CD4-positive, alpha-beta T cell treated with Interferon gamma for 1 hour (primary cell): ENCODE measurements at regions not wholly inside any gene's neighbourhood (a gene's known extent, or its start where the extent isn't known, plus 50 kb on each side); places are given as distances from the start of the nearest gene placed in this dataset.
"Not testable (repeated sequence)": the region's sequence is repeated elsewhere in the genome, so short reads cannot be mapped to it uniquely, and the experiment has no call there.

ENCODE experiments used
- DNase-seq: peaks from one replicate; pipeline ENCODE4 v3.0.0-alpha.2; 2020

GRCh38 chr4:9604893-9605190 lies 160.6 kb downstream of the DEFB131A start:
- DNase-seq: not testable (repeated sequence)

DNA sequence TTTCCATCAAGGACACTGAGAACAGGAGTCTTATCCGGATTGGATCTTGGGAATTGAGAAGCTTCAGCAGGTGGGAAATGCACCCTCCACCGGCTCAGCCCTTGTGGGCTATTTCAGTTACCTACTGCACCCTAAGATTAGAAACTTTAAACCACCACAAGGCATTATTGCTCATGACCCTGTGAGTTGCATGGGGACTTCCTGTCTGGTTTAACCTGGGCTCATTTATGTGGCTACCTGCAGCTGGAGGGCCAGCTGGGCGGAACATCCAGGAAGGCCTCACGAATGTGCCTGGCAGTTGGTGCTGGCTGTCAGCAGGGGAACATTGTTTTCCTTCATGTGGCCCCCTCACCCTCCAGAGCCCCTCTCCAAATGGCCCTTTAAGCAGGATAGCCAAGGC lies 164.1 kb downstream of the DEFB131A start:
- DNase-seq: no peak

DNA sequence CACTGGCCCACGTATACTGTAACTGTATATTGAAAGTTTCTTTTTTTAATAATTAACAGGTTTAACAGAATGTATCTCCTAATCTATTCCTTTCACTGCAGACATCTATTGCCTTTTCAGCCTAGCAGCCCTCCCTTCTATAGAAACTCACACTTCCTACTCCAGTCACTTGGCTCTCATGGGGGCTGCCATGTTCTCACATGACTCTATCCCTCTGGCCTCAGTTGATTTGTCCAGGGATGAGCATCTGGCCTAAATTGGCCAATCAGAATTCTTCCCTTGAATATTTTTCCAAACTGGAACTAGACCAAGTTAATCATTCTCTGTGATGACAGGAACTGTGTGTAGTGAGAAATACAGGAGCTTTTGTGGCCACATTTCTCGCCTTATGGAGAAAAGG lies 166.1 kb downstream of the DEFB131A start:
- DNase-seq: not testable (repeated sequence)

DNA sequence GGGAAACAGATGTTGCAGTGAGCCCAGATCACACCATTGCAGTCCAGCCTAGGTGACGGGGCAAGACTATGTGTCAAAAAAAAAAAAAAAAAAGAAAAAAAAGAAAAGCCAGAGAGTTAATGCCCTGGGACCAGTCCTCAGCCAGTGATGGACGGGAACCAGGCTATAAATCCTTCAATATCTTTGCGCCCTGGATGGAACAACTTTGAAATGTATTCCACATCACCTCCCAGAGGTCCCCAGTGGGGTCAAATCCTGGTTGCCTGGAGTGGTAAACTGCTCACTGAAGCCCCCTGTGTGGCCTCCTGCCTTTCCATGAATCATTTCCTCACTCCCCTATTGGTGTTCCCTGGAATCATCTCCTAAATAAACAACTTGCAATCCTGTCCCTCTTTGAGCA lies 166.9 kb downstream of the DEFB131A start:
- no peak for DNase-seq

DNA sequence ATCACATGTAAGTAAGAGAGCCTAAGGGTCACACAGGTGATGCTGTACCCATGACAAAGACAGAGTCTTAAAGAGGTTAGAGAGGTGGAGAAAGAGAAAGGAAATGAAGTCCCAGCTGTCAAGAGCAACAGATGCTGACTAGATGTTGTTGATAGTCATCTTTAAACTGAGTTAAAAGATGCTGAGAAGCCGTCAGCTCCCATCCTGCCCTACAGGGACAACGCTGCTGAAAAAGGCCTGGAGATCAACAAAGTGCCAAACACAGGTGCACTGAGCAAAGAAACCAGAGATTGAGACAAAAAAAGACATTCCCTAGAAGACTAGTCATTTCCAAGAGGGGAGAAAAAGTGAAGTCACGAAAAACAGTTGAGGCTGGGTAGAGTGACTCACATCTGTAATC lies 145.0 kb upstream of the DRD5 start:
- DNase-seq: not testable (repeated sequence)

DNA sequence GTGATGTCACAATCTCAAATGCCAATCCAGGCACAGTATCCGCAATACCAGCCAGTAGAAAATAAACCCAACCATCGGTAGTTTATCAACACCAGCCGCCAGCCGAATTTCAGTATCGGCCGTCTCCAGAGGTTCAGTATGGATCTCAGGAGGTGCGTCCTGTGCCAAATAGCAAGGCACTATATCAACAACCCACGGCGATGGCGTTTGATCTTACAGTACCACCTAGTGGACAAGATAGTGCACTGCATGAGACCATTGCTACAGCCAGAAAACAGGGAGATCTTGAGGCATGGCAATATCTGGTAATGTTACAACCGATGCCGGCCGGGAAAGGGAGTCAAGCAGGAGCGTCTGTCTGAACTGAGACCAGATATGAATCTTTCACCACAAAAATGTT lies 121.8 kb upstream of the DRD5 start:
- DNase-seq: not testable (repeated sequence)

- not testable (repeated sequence) for DNase-seq
Observed at GRCh38 chr4:9660955-9661354, 120.5 kb upstream of the DRD5 start.

DNA sequence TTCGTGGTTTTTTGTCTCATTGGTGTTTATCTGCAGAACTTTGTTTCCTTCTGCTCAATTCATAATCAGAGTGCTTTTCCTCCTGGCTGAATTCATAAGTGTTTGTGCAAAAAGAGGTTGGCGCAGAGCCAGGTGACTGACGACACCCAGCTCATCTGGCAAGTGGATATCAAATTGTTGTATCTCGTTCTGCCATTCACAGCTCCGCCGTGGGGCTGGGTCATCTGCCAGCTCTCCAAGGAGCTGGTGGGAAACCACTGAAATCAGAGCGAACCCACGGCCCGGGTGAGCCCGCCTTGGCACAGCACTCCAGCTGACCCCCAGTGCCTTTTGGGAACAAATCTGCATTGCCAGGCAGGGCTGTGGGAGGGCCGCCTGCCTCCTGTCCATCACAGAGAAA lies 110.7 kb upstream of the DRD5 start:
- DNase-seq: not testable (repeated sequence)

GRCh38 chr4:9677357-9677756 lies 104.1 kb upstream of the DRD5 start:
- DNase-seq: not testable (repeated sequence)

- no peak for DNase-seq
Observed at GRCh38 chr4:9679704-9680478, 101.5 kb upstream of the DRD5 start.

GRCh38 chr4:9683174-9683573 lies 98.3 kb upstream of the DRD5 start:
- DNase-seq: not testable (repeated sequence)

- not testable (repeated sequence) for DNase-seq
Observed at GRCh38 chr4:9685016-9685415, 96.4 kb upstream of the DRD5 start.

DNA sequence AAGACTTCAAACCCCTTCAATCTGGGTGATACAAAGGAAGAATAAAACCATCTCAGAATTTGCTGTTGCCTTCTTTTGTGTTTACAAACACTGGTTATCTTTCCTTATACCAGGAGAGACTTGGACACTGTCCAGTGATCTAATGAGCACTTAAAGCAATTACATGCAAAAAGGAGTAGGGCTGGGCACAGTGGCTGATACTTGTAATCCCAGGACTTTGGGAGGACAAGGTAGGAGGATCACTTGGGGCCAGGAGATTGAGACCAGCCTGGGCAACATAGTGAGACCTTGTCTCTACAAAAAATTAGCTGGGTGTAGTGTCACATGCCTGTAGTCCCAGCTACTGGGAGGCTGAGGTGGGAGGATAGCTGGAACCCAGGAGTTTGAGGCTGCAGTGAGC lies 95.7 kb upstream of the DRD5 start:
- no peak for DNase-seq

DNA sequence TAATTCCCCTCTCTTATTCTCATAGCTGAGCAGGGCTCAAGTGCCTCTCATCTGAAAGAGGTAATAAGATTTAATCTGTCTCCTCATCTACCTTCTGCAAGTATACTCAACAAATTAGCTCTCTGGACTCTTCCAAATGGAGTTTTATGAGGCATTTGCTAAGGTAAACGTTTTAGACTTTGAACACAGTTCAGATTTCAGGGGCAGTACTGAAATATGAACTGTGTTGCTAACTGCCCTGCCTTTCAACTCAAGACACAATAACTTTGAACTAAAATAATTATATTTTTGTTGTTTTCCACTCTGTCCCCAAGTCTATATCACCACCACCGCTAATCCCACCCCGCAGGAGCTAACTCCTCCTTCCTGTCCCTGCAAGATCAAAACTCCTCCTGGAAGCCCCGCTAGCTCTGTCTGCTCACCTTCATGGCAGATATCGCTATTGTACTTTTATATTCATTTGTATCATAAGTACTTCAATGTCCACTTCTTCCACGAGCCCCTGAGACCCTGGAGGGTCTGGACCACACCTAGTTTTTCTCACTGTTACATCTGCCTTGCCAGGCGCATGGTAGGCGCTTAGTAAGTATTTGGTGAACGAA lies 90.7 kb upstream of the DRD5 start:
- not testable (repeated sequence) for DNase-seq

DNA sequence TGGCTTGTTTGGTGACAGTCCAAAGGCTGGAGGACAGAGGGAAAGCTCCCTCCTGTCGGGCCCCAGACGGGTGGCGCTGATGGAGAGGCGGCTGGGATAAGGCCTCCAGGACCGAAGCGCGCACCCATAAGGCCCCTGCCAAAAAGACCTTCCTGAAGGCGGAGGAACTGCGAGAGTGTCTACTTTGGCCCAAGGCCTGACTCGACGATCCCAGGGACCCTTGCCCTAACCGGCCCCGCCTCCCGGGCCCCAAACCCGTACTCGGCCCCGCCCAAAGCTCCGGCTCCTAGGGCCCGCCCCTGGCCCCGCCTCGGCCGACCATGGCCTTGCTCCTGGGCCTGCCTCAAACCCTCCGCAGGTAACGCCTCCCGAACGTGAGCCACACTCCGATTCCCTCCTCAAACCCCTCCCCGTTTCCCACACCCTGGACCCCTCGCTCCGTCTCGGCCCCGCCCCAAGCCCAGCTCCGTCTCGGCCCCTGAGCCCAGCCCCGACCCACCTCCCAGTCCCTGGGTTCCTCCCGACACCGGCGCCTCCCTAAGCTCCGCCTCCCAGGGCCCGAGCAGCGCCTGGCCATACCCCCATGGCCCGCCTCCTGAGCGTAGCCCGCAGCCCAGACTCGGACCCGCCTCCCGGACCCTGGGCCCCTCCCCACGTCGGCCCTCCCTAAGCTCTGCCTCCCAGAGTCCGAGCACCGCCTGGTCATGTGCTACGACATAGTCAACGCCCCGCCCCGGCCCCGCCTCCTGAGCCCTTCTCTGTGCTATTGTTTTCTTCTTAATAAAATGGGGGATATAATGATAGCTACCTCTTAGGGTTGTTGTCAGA lies 90.0 kb upstream of the DRD5 start:
- DNase-seq: peak; percentile 96

- DNase-seq: not testable (repeated sequence)
Observed at GRCh38 chr4:9692791-9693491, 88.5 kb upstream of the DRD5 start.

DNA sequence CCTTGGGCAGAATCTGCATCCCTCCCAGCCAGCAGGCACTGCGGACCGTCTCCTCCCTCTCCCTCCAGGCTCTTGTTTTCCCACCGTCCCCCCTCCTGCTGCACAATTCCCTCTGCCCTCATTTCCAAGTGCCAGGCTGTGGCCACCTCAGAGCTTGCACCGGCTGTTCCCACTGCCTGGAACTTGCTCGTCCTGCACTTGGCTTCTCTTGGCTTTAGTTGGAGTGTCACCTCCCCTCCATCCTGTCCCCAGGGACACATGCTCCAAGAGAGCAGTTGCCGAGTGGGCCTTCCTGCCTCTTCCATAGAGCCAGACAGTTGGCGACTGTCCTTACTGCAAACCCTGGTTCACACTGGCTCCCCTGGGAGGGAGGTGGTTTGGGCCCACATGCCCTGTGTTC lies 87.0 kb upstream of the DRD5 start:
- DNase-seq: not testable (repeated sequence)

DNA sequence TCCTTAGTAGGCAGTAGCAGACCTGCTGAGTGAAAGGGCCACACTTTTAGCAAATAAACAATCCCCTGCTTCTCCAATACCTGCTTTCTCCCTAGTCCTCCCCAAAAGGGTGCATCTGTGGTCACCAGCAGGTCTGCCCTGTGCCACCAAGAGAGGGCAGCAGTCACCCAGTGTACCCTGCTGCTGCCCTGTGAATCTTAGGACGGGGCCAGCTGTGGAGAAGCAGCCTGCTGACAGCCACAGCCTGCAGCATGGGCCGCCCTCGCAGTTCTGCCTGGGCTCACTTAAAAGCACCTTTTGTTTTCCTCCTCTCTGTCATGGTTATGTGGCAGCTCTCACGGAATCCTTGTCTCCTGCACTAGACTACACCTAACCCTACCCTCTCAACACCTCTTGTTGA lies 85.4 kb upstream of the DRD5 start:
- DNase-seq: peak; percentile 22

GRCh38 chr4:9696561-9696960 lies 84.9 kb upstream of the DRD5 start:
- not testable (repeated sequence) for DNase-seq

GRCh38 chr4:9702019-9702418 lies 79.4 kb upstream of the DRD5 start:
- DNase-seq: not testable (repeated sequence)

- DNase-seq: not testable (repeated sequence)
Observed at GRCh38 chr4:9702696-9703095, 78.7 kb upstream of the DRD5 start.

DNA sequence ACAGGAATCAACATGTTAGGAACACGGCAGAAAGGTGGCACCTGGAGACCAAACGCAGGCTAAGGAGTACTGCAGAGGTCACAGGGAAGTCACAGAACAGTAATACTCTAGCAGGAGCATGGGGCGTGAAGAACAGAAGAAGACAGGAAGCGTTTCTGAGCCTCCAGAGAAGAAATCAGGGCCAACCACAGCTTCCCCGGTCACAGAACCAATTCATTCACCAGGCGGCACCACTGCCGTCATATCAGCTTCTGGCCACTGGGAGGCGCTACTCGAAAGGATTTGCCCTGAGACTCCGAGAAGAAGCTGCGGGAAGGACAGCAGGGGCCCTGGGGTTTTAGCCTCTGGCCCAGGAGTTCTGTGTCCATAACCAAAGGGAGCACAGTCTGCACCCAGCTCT lies 78.0 kb upstream of the DRD5 start:
- DNase-seq: peak; percentile 56

DNA sequence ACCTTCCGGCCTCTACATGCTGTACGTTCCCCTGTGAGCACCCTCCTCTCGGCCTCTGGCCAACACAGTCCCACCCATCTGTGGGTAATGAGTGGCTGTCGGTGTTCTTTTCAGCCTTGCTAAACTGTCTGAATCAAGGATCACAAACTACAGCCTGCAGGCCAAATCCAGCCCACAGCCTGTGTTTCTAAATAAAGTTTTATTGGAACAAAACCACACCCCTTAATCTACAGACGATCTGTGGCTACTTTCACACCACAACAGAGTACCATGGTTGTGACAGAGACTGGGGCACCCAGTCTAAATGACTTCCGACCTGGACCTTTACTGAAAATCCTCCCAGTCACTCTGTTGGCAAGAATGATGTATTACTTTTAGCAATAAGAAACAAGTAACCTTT lies 77.3 kb upstream of the DRD5 start:
- not testable (repeated sequence) for DNase-seq
